GM12891 (cell line): ENCODE measurements at regions not wholly inside any gene's neighbourhood (a gene's known extent, or its start where the extent isn't known, plus 50 kb on each side); places are given as distances from the start of the nearest gene placed in this dataset.
"Not testable (repeated sequence)": the region's sequence is repeated elsewhere in the genome, so short reads cannot be mapped to it uniquely, and the experiment has no call there.

Experiments used
- POLR2A ChIP-seq: IDR thresholded peaks from 2 replicates; pipeline ENCODE4 v1.6.1; 2011; ENCODE audit warnings: low read depth, low read length, control low read depth
- TAF1 ChIP-seq: IDR thresholded peaks from 2 replicates; pipeline ENCODE4 v1.6.1; 2011; ENCODE audit warnings: low read depth, low read length, control low read depth

GRCh38 chr3:70435422-70435821 lies 123.0 kb upstream of the MDFIC2 start:
- TF ChIP-seq TAF1, POLR2A: not testable (repeated sequence)
